ENCODE measurements at regions not wholly inside any gene's neighbourhood (a gene's known extent, or its start where the extent isn't known, plus 50 kb on each side); places are given as distances from the start of the nearest gene placed in this dataset.

DNA sequence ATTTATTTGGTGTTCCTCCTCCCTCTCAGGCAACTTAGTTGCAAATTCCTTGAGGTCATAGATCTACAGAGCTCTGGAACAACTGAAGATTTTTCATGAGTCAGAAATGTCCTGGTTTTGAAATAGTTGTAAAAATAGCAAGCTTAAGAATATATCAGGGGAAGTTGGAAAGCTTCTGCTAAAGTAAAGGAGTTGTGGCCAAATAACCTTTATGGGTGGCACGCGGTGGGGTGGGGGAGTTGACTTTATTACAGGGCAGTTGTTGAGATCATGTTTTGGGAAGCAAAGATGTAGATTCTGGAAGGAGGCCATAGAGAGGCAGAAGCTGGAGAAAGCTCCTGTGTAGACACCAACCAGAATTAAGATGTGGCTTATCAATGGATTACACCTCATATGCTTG, 326.0 kb upstream of the MTPN start:
- TF ChIP-seq, protein P1, sequence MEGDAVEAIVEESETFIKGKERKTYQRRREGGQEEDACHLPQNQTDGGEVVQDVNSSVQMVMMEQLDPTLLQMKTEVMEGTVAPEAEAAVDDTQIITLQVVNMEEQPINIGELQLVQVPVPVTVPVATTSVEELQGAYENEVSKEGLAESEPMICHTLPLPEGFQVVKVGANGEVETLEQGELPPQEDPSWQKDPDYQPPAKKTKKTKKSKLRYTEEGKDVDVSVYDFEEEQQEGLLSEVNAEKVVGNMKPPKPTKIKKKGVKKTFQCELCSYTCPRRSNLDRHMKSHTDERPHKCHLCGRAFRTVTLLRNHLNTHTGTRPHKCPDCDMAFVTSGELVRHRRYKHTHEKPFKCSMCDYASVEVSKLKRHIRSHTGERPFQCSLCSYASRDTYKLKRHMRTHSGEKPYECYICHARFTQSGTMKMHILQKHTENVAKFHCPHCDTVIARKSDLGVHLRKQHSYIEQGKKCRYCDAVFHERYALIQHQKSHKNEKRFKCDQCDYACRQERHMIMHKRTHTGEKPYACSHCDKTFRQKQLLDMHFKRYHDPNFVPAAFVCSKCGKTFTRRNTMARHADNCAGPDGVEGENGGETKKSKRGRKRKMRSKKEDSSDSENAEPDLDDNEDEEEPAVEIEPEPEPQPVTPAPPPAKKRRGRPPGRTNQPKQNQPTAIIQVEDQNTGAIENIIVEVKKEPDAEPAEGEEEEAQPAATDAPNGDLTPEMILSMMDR (conservative IDR thresholded peaks at IDR 0.05; ENCODE audit: low read depth, low read length) = no peak
- peak; percentile 48 for DNase-seq (ENCODE audit: low read depth)

DNA sequence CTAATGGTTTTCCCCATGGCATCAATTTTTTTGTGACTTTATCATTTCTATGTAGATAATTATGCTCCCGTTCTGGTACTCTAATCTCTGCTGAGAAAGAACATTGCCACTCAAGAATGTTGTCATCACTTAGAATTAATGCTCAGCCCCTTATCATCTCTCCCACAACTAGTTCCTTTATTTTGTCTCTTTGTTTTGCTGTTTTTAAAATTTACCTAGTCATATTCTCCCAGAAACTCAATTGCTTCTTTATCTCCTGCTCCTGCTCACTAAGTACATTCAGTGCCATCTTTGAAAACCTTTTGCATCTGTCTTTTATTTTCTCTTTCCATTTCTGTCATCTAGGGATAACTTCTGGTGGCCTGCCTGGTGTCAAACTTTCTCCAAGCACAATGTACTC, 324.9 kb upstream of the MTPN start:
- DNase-seq (ENCODE audit: low read depth) = no peak
- no peak overlapping the region for H3K4me3 ChIP-seq (ENCODE audit: low read length)
- TF ChIP-seq, protein P1 (conservative IDR thresholded peaks at IDR 0.05; ENCODE audit: low read depth, low read length) = no peak

More for the DNA sequence above, 326.0 kb upstream of the MTPN start:
- H3K4me3 ChIP-seq (ENCODE audit: low read length) = no peak overlapping the region

DNA sequence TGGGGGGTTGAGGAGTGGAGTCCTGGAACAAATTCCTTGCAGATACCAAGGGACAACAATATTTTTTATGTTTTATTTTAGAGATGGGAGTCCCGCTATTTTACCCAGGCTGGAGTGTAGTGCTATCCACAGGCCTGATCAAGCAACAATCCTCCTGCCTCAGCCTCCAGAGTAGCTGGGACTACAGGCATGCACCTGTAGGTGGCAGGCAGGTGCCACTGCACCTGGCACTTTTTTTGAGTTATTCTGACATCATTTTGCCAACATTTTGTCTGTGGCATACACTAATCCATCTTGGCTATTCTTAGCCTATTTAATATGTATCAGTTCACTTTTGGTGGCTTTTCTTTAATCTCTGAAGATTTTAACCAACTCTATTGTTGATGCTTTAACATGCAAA, 317.8 kb upstream of the MTPN start:
- TF ChIP-seq, protein P1 (conservative IDR thresholded peaks at IDR 0.05; ENCODE audit: low read depth, low read length) = peak; percentile 5
- DNase-seq (ENCODE audit: low read depth) = no peak
- H3K4me3 ChIP-seq (ENCODE audit: low read length) = no peak overlapping the region

DNA sequence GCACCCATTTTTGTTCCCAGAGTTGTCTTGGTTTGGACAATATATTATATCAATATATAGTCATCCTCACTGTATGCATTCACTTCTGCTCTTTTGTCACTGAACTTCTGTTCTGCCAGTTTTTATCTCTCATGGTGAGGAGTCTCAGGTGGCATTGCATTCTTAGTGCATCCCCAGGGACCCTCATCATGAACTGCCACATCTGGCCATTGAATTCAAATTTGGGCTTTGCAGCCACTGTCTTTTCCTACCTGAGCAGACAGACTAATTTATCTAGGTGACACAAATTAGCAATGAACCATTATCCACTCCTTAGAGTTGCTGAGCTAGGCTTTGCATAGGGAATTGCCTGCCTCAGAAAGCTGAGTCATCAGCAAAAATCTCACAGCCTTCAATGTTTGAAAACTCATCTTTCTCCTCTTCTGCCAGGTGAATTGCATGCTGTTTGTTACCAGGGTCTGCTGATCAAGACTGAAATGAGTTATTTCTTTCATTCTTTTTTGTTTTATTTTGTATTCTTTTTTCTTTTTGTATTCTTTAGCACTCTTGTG, 316.8 kb upstream of the MTPN start:
- TF ChIP-seq, protein P1 (conservative IDR thresholded peaks at IDR 0.05; ENCODE audit: low read depth, low read length) = no peak
- DNase-seq (ENCODE audit: low read depth) = no peak

DNA sequence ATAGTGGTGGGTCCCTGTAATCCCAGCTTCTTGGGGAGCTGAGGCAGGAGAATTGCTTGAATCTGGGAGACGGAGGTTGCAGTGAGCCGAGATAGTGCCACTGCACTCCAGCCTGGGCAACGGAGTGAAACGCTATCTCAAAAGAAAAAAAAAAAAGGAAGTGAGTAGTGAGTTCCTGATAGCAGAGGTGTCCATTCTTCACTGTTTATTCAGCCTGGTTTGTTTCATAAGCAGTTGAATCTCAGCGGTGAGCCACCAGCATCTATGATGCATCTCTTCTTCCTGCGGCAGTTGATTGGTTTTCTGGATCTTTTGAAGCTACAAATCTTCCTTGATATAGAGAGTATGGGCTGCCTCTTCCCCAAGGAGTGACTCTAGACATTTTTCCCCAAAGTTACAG, 316.1 kb upstream of the MTPN start:
- no peak for DNase-seq (ENCODE audit: low read depth)
- no peak overlapping the region for H3K4me3 ChIP-seq (ENCODE audit: low read length)
- TF ChIP-seq, protein P1 (conservative IDR thresholded peaks at IDR 0.05; ENCODE audit: low read depth, low read length) = no peak

More for the DNA sequence above, 316.8 kb upstream of the MTPN start:
- no peak overlapping the region for H3K4me3 ChIP-seq (ENCODE audit: low read length)

DNA sequence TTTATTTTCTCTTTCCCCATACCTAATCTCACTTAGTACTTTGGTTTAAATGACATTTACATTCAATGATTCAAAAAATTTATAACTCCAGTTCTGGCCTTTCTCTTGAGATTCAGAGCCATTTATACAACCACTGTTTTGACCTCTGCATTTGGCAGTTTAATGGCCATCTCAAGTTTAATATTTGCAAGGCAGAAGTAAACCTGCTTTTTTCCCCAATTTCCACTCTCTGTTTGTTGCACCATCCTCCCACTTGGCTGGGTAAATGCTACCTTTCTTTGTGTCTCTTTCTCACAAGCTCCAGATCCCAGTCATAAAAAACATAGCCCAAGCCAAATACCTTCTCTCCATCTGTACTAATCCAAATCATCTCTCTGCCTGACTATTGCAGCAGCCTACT, 315.2 kb upstream of the MTPN start:
- TF ChIP-seq, protein P1 (conservative IDR thresholded peaks at IDR 0.05; ENCODE audit: low read depth, low read length) = no peak

DNA sequence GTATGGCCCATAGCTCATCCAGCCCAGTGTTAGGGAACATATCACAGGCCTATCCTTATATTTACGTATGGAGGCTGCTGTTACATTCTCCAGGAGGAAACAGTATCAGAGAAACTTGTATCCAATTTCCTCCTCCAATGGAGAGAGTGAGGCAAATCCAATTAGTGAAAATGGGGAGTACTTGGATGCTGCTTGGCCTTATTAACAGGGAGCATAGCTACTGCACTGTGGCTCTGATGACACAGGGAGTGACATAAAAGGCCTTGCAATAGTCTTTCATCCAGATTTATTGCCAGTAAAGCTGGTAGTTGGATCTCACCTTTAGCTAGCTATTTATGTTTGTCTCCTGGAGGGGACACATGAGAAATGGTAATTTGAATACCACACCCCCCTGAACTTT, 313.2 kb upstream of the MTPN start:
- TF ChIP-seq, protein P1 (conservative IDR thresholded peaks at IDR 0.05; ENCODE audit: low read depth, low read length) = no peak
- DNase-seq (ENCODE audit: low read depth) = no peak
- H3K4me3 ChIP-seq (ENCODE audit: low read length) = no peak overlapping the region

More for the DNA sequence above, 315.2 kb upstream of the MTPN start:
- no peak overlapping the region for H3K4me3 ChIP-seq (ENCODE audit: low read length)
- no peak for DNase-seq (ENCODE audit: low read depth)
